H7 (cell line): ENCODE measurements at regions not wholly inside any gene's neighbourhood (a gene's known extent, or its start where the extent isn't known, plus 50 kb on each side); places are given as distances from the start of the nearest gene placed in this dataset.
"Not testable (repeated sequence)": the region's sequence is repeated elsewhere in the genome, so short reads cannot be mapped to it uniquely, and the experiment has no call there.

Experiments used
- DNase-seq: peaks from one replicate; pipeline ENCODE4 v3.0.0; 2012
- H3K27me3 ChIP-seq: 2 replicates; pipeline ENCODE4 v1.6.0; 2011; ENCODE audit warnings: mild to moderate bottlenecking, low read length; ENCODE audit not compliant: control insufficient read depth, insufficient read depth
- H3K36me3 ChIP-seq: replicated peaks from 2 replicates; pipeline ENCODE4 v1.5.1; 2011; ENCODE audit warnings: low read length; ENCODE audit not compliant: control insufficient read depth, insufficient read depth
- H3K4me3 ChIP-seq: 2 replicates; pipeline ENCODE4 v1.5.1; 2011; ENCODE audit warnings: low read depth, mild to moderate bottlenecking, control low read depth, low read length, moderate library complexity; ENCODE audit not compliant: insufficient read depth

- H3K4me3 ChIP-seq, result no peak overlapping the region
- H3K27me3 ChIP-seq, result no peaks in the 10 kb centered on the region
- no peak for DNase-seq
- H3K36me3 ChIP-seq, result no peaks in the 10 kb centered on the region
These were observed 737.4 kb upstream of the ZP4 start for GRCh38 chr1:238628110-238628509.

DNA sequence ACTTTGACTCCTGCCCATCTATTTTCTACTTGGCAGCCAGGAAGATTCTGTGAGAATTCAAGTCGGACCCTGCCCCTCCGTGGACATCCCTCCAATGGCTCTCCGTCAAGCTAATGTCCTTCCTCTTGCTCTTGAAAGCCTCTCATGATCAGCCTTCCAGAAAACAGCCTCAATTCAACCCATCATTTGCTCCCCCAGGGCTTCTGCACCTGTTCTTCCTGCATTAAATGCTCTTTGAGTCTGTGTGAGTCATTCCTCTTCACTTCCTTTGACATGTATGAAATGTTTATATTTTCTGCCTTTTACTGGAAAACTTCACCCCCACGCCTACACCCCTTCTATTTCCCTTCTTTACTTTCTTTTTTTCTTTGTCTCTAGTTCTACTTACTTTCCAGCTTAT is 734.1 kb upstream of the ZP4 start:
- no peak overlapping the region for H3K4me3 ChIP-seq
- no peaks in the 10 kb centered on the region for H3K27me3 ChIP-seq
- H3K36me3 ChIP-seq, result no peaks in the 10 kb centered on the region
- DNase-seq, result no peak

DNA sequence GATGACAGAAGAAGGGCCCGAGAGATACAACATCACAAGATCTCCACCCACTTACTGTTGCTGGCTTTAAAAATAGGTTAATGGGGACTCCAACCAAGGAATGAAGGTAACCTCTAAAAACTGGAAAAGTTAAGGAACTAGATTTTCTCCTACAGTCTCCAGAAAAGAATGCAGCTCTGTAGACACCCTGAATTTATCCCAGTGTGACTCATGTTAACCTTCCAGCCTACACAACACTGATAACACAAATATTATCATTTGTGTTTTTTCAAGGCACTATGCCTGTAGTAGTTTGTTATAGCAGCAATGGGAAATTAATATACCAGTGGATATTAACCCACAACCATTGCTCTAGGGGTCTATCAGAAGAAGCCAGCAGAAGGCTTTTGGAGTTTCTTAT is 730.7 kb upstream of the ZP4 start:
- H3K4me3 ChIP-seq, result no peak overlapping the region
- no peaks in the 10 kb centered on the region for H3K36me3 ChIP-seq
- no peaks in the 10 kb centered on the region for H3K27me3 ChIP-seq
- no peak for DNase-seq

GRCh38 chr1:238619652-238620051 is 728.9 kb upstream of the ZP4 start:
- DNase-seq, result no peak
- no peaks in the 10 kb centered on the region for H3K27me3 ChIP-seq
- no peak overlapping the region for H3K4me3 ChIP-seq
- H3K36me3 ChIP-seq, result no peaks in the 10 kb centered on the region

DNA sequence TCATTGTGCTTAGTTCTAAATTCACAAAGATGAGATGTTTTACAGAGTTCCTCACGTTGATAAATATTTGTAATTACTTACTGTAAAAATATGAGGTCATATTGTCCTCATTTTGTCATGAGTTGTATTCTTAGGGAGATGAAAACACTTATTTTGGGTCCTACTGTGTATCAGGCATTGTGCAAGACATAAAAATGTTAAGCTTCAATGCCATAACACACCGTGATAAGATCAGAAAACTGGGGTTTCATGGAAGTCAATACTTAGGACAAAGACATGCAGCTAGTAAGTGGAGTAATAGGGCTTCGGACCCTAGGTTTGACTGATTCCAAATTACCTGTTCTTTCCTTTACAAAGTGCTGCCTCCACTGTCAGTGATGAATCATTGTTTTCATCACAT is 720.7 kb upstream of the ZP4 start:
- Histone ChIP-seq H3K4me3 (no peak overlapping the region), H3K27me3 (no peaks in the 10 kb centered on the region), H3K36me3 (no peaks in the 10 kb centered on the region)
- no peak for DNase-seq

- no peaks in the 10 kb centered on the region for H3K36me3 ChIP-seq
- H3K4me3 ChIP-seq, result no peak overlapping the region
- H3K27me3 ChIP-seq, result no peaks in the 10 kb centered on the region
- DNase-seq, result no peak
These were observed 717.4 kb upstream of the ZP4 start for GRCh38 chr1:238608144-238608543.

DNA sequence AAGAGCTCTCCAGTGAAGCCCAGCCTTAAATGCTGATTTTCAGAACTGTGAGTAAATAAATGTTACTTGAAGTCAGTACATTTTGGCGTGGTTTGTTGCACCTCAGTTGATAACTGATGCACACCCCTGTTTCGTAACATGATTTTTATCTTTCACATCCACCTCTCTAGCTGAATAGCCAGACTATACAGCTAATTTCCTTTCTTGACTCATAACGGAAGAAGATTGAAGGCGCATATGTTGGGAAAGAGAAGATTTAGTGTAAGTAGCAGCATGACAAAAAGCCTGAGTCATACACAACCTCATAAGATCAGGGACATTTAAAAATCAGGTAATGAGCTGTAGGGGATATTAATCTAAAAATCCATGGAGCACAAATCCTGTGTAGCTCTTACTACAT is 716.2 kb upstream of the ZP4 start:
- Histone ChIP-seq H3K4me3 (no peak overlapping the region), H3K27me3 (no peaks in the 10 kb centered on the region), H3K36me3 (no peaks in the 10 kb centered on the region)
- no peak for DNase-seq

DNA sequence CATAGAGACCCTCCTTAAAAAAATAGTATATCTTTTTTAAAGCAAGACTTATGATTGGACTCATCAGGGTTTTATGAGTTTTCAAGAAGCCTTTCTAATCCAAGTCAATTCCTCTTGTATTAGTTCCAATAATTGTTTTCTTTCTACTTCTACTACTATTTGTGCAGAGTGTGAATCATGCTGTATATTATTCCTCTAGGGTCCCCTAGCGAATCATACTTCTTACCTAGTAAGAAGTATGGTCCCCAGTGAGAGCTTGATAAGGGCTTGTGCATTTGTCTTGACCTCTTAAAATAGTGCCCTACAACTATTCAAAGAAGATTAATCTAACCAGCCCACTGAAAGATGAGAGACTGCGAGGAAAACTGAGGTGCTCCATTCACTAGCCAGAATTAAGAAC is 715.7 kb upstream of the ZP4 start:
- Histone ChIP-seq H3K27me3 (no peaks in the 10 kb centered on the region), H3K36me3 (no peaks in the 10 kb centered on the region), H3K4me3 (no peak overlapping the region)
- DNase-seq, result no peak

GRCh38 chr1:238604357-238604756 is 713.6 kb upstream of the ZP4 start:
- Histone ChIP-seq H3K4me3 (no peak overlapping the region), H3K27me3 (no peaks in the 10 kb centered on the region), H3K36me3 (no peaks in the 10 kb centered on the region)
- DNase-seq, result no peak

DNA sequence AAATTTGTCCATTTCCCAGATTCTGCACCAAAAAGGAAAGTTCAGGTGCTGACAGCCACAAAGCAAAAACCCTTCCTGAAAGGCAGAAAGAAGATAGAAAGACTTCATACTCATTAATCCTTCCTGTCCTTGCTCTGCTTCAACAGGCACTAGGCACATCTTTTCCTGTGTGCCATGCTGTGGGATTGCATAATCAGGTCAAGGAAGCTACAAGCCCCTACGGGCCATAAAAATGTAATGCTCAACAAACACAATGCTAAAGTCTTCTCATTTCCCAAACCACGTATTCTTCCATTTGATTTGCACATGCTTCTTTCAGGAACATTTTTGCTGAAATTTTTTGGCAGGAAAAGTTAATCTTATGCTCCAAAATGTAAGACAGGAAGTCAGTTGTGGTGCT is 710.9 kb upstream of the ZP4 start:
- not testable (repeated sequence) for DNase-seq, H3K4me3 ChIP-seq, H3K27me3 ChIP-seq, H3K36me3 ChIP-seq

DNA sequence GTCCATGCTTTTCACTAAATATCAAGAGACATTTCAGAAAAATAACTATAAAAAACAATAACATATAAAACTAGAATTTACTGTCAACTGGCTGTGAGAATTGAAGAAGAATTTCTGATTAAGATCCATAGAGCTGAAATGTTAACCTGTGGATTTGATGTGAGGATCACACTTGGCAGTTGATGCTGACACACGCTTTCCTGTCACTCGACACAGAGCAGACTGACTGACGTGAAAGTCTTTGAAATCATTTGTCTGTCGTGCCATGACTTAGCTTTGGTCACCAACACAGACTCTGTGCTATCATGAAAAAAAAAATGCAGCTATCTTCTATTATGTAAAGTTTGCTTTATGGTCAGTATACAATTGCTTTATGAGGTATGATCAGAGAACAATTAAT is 706.0 kb upstream of the ZP4 start:
- no peak for DNase-seq
- Histone ChIP-seq H3K4me3 (no peak overlapping the region), H3K27me3 (no peaks in the 10 kb centered on the region), H3K36me3 (no peaks in the 10 kb centered on the region)

- Histone ChIP-seq H3K36me3 (no peaks in the 10 kb centered on the region), H3K27me3 (no peaks in the 10 kb centered on the region), H3K4me3 (no peak overlapping the region)
- DNase-seq, result no peak
These were observed 701.9 kb upstream of the ZP4 start for GRCh38 chr1:238592621-238593020.

DNA sequence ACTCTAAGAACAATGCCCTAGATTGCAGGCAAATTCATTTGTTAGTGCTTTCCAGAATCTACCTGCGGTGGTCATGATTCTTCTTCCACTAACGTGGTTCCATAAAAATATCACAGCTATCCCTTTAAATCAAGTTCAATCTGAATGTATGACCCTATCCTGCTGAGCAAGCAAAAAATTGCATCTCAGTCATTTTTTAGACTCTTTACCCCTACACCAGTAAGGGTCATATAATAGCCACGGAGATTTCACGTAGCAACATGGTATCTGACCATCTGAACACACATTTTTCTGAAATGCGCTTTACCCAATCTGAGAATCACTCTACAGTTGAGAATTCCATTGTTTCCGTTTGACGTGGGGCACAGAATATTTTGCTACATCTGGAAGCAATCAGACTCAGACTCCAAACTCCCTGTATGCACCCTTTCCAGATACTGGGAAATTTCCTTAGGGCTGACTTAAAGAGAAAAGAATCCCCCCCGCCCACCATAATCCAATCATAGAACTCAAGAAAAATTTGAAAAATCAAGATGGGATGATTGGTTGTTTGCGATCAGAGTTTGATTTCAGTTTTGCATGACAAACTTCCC is 699.2 kb upstream of the ZP4 start:
- DNase-seq, result no peak
- no peak overlapping the region for H3K4me3 ChIP-seq
- no peaks in the 10 kb centered on the region for H3K36me3 ChIP-seq

DNA sequence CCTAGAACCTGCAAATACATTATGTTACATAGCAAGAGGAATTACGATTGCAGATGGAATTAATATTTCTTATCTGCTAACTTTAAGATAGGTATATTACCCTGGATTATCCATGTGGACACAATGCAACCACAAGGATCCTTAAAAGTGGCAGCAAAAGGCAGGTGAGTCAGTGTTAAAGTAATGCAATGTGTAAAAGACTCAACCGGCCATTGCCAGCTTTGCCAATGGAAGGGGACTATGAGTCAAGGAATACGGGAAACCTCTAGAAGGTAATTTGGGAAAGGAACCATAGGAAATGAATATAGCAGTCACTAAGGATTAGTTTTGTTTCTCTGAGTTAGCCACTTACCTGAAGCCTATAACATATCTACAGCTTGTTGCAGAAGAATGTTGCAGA is 692.1 kb upstream of the ZP4 start:
- no peak for DNase-seq
- no peaks in the 10 kb centered on the region for H3K36me3 ChIP-seq
- H3K27me3 ChIP-seq, result no peaks in the 10 kb centered on the region
- H3K4me3 ChIP-seq, result no peak overlapping the region

More for the DNA sequence above, 699.2 kb upstream of the ZP4 start:
- H3K27me3 ChIP-seq, result no peaks in the 10 kb centered on the region

GRCh38 chr1:238581332-238581731 is 690.6 kb upstream of the ZP4 start:
- DNase-seq, result no peak
- no peaks in the 10 kb centered on the region for H3K27me3 ChIP-seq
- H3K4me3 ChIP-seq, result no peak overlapping the region
- H3K36me3 ChIP-seq, result no peaks in the 10 kb centered on the region

DNA sequence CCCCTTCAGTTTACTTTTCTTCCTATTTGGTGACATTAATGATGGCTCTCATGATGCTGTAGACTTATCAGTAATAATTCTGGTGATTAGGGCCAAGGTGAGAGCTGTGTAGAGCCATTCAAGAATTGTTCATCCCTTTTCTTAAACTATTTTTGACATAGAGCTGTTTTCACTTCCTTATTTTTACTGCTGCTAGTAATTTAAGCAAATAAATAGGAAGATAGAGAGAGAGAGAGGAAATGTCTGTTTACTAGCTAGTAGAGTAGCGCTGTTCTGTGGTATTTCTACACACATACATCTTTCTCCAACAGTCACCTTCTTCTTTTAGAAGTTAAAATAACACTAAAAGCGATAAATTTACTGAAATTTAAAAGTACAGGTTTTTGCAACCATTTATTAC is 678.0 kb upstream of the ZP4 start:
- no peaks in the 10 kb centered on the region for H3K27me3 ChIP-seq
- no peak for DNase-seq
- H3K36me3 ChIP-seq, result no peaks in the 10 kb centered on the region
- H3K4me3 ChIP-seq, result no peak overlapping the region
